ENCODE measurements at regions not wholly inside any gene's neighbourhood (a gene's known extent, or its start where the extent isn't known, plus 50 kb on each side); places are given as distances from the start of the nearest gene placed in this dataset.

DNA sequence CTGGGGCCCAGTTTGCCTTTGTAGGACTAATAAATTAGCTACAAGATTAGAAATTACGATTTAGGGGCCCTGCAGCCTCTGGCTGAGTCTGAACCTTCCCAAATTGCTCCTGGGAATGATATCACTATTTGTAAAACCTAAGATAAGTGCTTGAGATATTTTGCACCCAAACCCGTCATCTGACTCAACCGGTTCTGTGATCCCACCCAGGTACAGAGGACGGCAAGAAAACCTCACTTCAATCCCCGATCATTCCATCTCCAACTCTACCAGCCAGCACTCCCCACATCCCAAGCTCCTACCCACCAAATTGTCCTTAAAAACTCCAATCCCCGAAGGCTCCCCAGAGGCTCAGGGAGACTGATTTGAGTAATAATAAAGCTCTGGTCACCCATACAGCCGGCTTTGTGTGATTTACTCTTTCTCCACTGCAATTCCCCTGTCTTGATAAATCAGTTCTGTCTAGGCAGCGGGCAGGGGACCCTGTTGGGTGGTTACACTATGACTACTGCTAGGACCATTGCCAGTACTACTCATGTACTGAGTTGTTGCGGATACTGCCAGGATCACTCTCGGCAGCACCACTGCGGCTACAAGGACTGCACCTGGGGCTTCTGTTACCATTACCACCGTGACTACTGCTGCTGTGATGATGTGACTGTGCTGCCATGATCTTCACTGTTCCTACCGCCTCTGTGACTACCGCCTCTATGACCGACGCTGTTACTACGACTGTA is 73.1 kb downstream of the IRF8 start:
- DNase-seq (ENCODE audit: low read depth, low spot score), result no peak
- ChIA-PET POLR2A (no interaction called here), CTCF (no interaction called here)
- no peak overlapping the region for H3K4me3 ChIP-seq (ENCODE audit: low read depth, low read length)
- TF ChIP-seq, protein P1, sequence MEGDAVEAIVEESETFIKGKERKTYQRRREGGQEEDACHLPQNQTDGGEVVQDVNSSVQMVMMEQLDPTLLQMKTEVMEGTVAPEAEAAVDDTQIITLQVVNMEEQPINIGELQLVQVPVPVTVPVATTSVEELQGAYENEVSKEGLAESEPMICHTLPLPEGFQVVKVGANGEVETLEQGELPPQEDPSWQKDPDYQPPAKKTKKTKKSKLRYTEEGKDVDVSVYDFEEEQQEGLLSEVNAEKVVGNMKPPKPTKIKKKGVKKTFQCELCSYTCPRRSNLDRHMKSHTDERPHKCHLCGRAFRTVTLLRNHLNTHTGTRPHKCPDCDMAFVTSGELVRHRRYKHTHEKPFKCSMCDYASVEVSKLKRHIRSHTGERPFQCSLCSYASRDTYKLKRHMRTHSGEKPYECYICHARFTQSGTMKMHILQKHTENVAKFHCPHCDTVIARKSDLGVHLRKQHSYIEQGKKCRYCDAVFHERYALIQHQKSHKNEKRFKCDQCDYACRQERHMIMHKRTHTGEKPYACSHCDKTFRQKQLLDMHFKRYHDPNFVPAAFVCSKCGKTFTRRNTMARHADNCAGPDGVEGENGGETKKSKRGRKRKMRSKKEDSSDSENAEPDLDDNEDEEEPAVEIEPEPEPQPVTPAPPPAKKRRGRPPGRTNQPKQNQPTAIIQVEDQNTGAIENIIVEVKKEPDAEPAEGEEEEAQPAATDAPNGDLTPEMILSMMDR (IDR thresholded peaks at IDR 0.05; ENCODE audit: insufficient read depth, low read length, missing control alignments), result no peak

- ChIA-PET CTCF (no interaction called here), POLR2A (no interaction called here)
- no peak overlapping the region for H3K4me3 ChIP-seq (ENCODE audit: low read depth, low read length)
- DNase-seq (ENCODE audit: low read depth, low spot score), result no peak
- TF ChIP-seq, protein P1 (IDR thresholded peaks at IDR 0.05; ENCODE audit: insufficient read depth, low read length, missing control alignments), result no peak
Observed at GRCh38 chr16:85974428-85975375, 75.7 kb downstream of the IRF8 start.

GRCh38 chr16:85975451-85975981 is 76.6 kb downstream of the IRF8 start:
- POLR2A ChIA-PET, result no interaction called here
- H3K4me3 ChIP-seq (ENCODE audit: low read depth, low read length), result no peak overlapping the region
- no peak for DNase-seq (ENCODE audit: low read depth, low spot score)
- CTCF ChIA-PET, result interaction anchor here (1.0 kb wide), 1 partner anchor 178 kb away, joined by 3 read pairs; no protein-coding TSS in a partner anchor
- TF ChIP-seq, protein P1 (IDR thresholded peaks at IDR 0.05; ENCODE audit: insufficient read depth, low read length, missing control alignments), result no peak

DNA sequence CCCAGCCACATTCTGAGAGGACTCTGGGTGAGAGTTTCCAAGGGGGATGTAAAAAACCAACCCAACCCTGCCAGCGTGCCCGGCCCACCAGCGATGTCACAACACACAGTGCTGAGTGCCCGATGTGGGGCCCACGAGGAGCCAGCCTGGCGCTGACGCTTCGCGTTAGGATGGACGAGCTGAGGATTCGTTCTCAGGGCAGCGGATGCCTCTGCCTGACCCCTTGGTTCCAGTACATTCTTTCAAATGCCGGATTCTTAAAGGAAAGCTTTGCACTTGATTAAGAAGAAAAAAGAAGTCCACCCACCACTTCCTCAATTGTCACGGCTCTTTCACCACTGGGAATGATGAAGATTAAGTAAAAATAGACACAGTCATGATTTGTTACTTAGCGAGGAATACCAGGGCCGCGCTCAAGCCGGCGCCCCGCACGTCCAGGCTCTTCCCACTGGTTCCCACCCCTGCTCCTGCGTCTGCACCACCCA is 79.4 kb downstream of the IRF8 start:
- no peak for DNase-seq (ENCODE audit: low read depth, low spot score)
- ChIA-PET POLR2A (no interaction called here), CTCF (interaction anchor here (1.9 kb wide), 1 partner anchor 9 kb away, joined by 9 read pairs; no protein-coding TSS in a partner anchor)
- H3K4me3 ChIP-seq (ENCODE audit: low read depth, low read length), result no peak overlapping the region
- TF ChIP-seq, protein P1 (IDR thresholded peaks at IDR 0.05; ENCODE audit: insufficient read depth, low read length, missing control alignments), result no peak

DNA sequence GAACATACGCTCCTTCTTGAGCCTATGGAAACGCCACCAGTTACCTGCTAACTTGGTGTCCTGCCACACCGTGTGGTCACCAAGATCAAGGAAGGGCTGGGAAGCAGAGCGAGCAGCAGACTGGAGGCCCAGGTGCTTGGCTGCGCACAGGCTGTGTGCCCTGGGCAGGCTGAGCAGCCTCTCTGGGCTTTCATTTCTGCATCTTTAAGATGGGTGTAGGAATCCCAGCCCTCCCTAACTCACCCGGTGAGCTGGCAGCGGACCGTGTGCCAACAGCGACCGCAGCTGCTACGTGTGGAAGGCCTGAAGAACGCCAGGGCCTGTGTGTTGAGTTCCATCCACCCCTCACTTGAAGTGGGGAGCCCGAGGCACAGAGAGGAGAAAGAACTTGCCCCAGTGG is 80.0 kb downstream of the IRF8 start:
- no peak overlapping the region for H3K4me3 ChIP-seq (ENCODE audit: low read depth, low read length)
- DNase-seq (ENCODE audit: low read depth, low spot score), result no peak
- CTCF ChIA-PET, result interaction anchor here (1.9 kb wide), 1 partner anchor 8 kb away, joined by 9 read pairs; no protein-coding TSS in a partner anchor
- POLR2A ChIA-PET, result no interaction called here
- TF ChIP-seq, protein P1 (IDR thresholded peaks at IDR 0.05; ENCODE audit: insufficient read depth, low read length, missing control alignments), result no peak

DNA sequence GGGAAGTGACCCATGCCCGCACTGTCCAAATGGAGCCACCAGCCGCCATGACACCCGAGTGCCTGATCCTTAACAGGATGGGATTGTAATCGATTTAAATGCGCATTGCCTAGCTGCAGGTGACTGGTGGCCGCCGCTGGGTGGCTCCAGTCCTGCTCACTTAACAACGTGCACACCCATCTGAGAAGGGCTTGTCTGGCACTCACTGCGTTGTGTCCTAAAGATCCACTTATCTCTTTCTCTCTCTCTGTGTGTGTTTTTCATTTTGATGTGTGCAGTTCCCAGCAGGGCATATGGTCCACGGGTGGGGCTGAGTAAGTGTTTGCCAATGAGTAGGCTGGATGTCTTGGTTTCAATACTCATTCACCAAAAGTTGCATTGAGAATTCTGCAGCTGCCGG is 80.6 kb downstream of the IRF8 start:
- ChIA-PET CTCF (no interaction called here), POLR2A (no interaction called here)
- DNase-seq (ENCODE audit: low read depth, low spot score), result no peak
- TF ChIP-seq, protein P1 (IDR thresholded peaks at IDR 0.05; ENCODE audit: insufficient read depth, low read length, missing control alignments), result no peak
- H3K4me3 ChIP-seq (ENCODE audit: low read depth, low read length), result no peak overlapping the region

All from AG04449 (cell line).